H1 (cell line): ENCODE measurements at regions not wholly inside any gene's neighbourhood (a gene's known extent, or its start where the extent isn't known, plus 50 kb on each side); places are given as distances from the start of the nearest gene placed in this dataset.

Experiments
- CTCF ChIA-PET: fragments of 300-600 bp; sonication (Branson Sonifier 250); formaldehyde crosslinking; loops from one replicate; lab custom pipeline; 2021; ENCODE audit not compliant: partially characterized antibody; lab: Charles Lee
- POLR2A ChIA-PET: fragments of 300-600 bp; sonication (Branson Sonifier 250); formaldehyde crosslinking; loops from one replicate; lab custom pipeline; 2021; ENCODE audit warnings: inconsistent platforms; ENCODE audit not compliant: partially characterized antibody; lab: Charles Lee
- DNase-seq, 2 experiments: peaks; one replicate each; pipeline versions ENCODE4 v3.0.0 to v3.0.0-alpha.2; 2010 to 2022; ENCODE audit warnings: low spot score in 2 of 2, low read depth in 1 of 2, mixed read lengths in 1 of 2
- FAIRE-seq: peaks from 2 replicates; lab custom pipeline; 2011; peaks lifted over from hg19 to GRCh38; lab: Jason Lieb, UNC
- H2AFZ ChIP-seq: 2 replicates; pipeline ENCODE4 v1.8.1; 2012; ENCODE audit warnings: low read length, inconsistent platforms
- H2AK5ac ChIP-seq: 2 replicates; pipeline ENCODE4 v1.6.1; 2013; ENCODE audit warnings: low read depth, low read length
- H2BK120ac ChIP-seq: replicated peaks from 2 replicates; pipeline ENCODE3; 2013; ENCODE audit warnings: low read depth, low read length, inconsistent platforms
- H2BK12ac ChIP-seq: 2 replicates; pipeline ENCODE4 v1.6.1; 2013; ENCODE audit warnings: low read depth, low read length
- H2BK15ac ChIP-seq: 2 replicates; pipeline ENCODE4 v1.6.1; 2013; ENCODE audit warnings: low read length
- H2BK20ac ChIP-seq: 2 replicates; pipeline ENCODE4 v1.6.1; 2013; ENCODE audit warnings: low read length
- H2BK5ac ChIP-seq: 2 replicates; pipeline ENCODE4 v1.6.1; 2013; ENCODE audit warnings: low read depth, low read length
- H3K14ac ChIP-seq: 2 replicates; pipeline ENCODE4 v1.6.1; 2013; ENCODE audit warnings: inconsistent platforms; ENCODE audit not compliant: insufficient read length
- H3K18ac ChIP-seq: 2 replicates; pipeline ENCODE4 v1.6.1; 2013; ENCODE audit warnings: low read length; ENCODE audit errors: extremely low read depth
- H3K23ac ChIP-seq: 2 replicates; pipeline ENCODE4 v1.6.1; 2013; ENCODE audit warnings: inconsistent platforms; ENCODE audit not compliant: insufficient read length
- H3K23me2 ChIP-seq: 2 replicates; pipeline ENCODE4 v1.6.1; 2013; ENCODE audit warnings: low read depth, low read length
- H3K27ac ChIP-seq: 2 replicates; pipeline ENCODE4 v1.6.1; 2011; ENCODE audit warnings: low read depth, low read length, inconsistent platforms
- H3K27me3 ChIP-seq, 4 experiments: replicated peaks in 1 of 4; 1 replicate in 1 of 4; 2 replicates in 3 of 4; pipeline versions ENCODE4 v1.6.1 to v1.8.1; 2011 to 2013; ENCODE audit warnings: low read length in 3 of 4, mild to moderate bottlenecking in 3 of 4, inconsistent platforms in 2 of 4, mixed read lengths in 2 of 4, moderate library complexity in 1 of 4; ENCODE audit not compliant: control insufficient read depth in 3 of 4, insufficient read depth in 3 of 4; ENCODE audit errors: extremely low read depth in 1 of 4
- H3K36me3 ChIP-seq, 4 experiments: 2 replicates each; pipeline versions ENCODE4 v1.6.1 to v1.8.1; 2011 to 2013; ENCODE audit warnings: mild to moderate bottlenecking in 4 of 4, low read length in 3 of 4, moderate library complexity in 2 of 4, control low read depth in 1 of 4, inconsistent platforms in 1 of 4; ENCODE audit not compliant: insufficient read depth in 4 of 4, control insufficient read depth in 2 of 4
- H3K4ac ChIP-seq: replicated peaks from 2 replicates; pipeline ENCODE3; 2013; ENCODE audit warnings: low read length, low read depth, mixed read lengths, inconsistent platforms; ENCODE audit not compliant: insufficient read length
- H3K4me1 ChIP-seq, 4 experiments: replicated peaks in 1 of 4; 1 replicate in 1 of 4; 2 replicates in 3 of 4; pipeline versions ENCODE4 v1.6.1 to v1.8.1; 2011 to 2013; ENCODE audit warnings: low read length in 3 of 4, inconsistent platforms in 2 of 4, mixed read lengths in 1 of 4; ENCODE audit not compliant: insufficient read depth in 4 of 4, control insufficient read depth in 3 of 4
- H3K4me2 ChIP-seq, 2 experiments: 2 replicates each; pipeline versions ENCODE4 v1.6.1 to v1.8.1; 2011 to 2013; ENCODE audit warnings: low read depth in 2 of 2, low read length in 2 of 2, control low read depth in 1 of 2, inconsistent platforms in 1 of 2, mild to moderate bottlenecking in 1 of 2; ENCODE audit not compliant: insufficient read depth in 1 of 2
- H3K4me3 ChIP-seq, 4 experiments: fragments of 200-600, 300-600 bp in 1 of 4; sonication (generic), shearing (Covaris generic), sonication (Bioruptor Twin) in 1 of 4; 2 replicates each; pipeline versions ENCODE4 v1.5.1 to v1.8.1; 2011 to 2016; ENCODE audit warnings: low read length in 4 of 4, low read depth in 3 of 4, control low read depth in 2 of 4, inconsistent platforms in 2 of 4, mild to moderate bottlenecking in 2 of 4, mixed read lengths in 1 of 4, moderate library complexity in 1 of 4; ENCODE audit not compliant: insufficient read depth in 2 of 4; ENCODE audit errors: extremely low read depth in 1 of 4
- H3K56ac ChIP-seq: replicated peaks from 2 replicates; pipeline ENCODE3; 2013; ENCODE audit warnings: low read depth, mild to moderate bottlenecking, mixed read lengths, low read length, inconsistent platforms; ENCODE audit not compliant: insufficient read length
- H3K79me1 ChIP-seq: 2 replicates; pipeline ENCODE4 v1.6.1; 2013; ENCODE audit warnings: low read depth, low read length, control low read depth
- H3K79me2 ChIP-seq, 2 experiments: 2 replicates each; pipeline versions ENCODE4 v1.6.1 to v1.8.1; 2012 to 2013; ENCODE audit warnings: low read length in 2 of 2, mild to moderate bottlenecking in 2 of 2, inconsistent platforms in 1 of 2; ENCODE audit not compliant: insufficient read depth in 2 of 2, control insufficient read depth in 1 of 2
- H3K9ac ChIP-seq, 4 experiments: replicated peaks in 1 of 4; 1 replicate in 1 of 4; 2 replicates in 3 of 4; pipeline versions ENCODE4 v1.6.1 to v1.8.1; 2011 to 2013; ENCODE audit warnings: low read depth in 3 of 4, low read length in 3 of 4, control low read depth in 2 of 4, mild to moderate bottlenecking in 2 of 4, moderate library complexity in 2 of 4, inconsistent platforms in 1 of 4; ENCODE audit errors: extremely low read depth in 1 of 4
- H3K9me3 ChIP-seq, 2 experiments: 2 replicates each; pipeline versions ENCODE4 v1.6.1 to v1.8.1; 2012 to 2013; ENCODE audit warnings: mild to moderate bottlenecking in 2 of 2, moderate library complexity in 2 of 2, control low read depth in 1 of 2, inconsistent platforms in 1 of 2, low read depth in 1 of 2, low read length in 1 of 2, mixed read lengths in 1 of 2; ENCODE audit not compliant: insufficient read depth in 2 of 2
- H4K20me1 ChIP-seq, 2 experiments: replicated peaks in 1 of 2; 2 replicates each; pipeline versions ENCODE3 to v1.8.1; 2011 to 2013; ENCODE audit warnings: inconsistent platforms in 2 of 2, low read length in 2 of 2, mild to moderate bottlenecking in 1 of 2; ENCODE audit not compliant: insufficient read depth in 2 of 2, control insufficient read depth in 1 of 2
- H4K5ac ChIP-seq: 2 replicates; pipeline ENCODE4 v1.6.1; 2013; ENCODE audit warnings: low read length, low read depth, mixed read lengths, inconsistent platforms; ENCODE audit not compliant: insufficient read length
- H4K8ac ChIP-seq: 2 replicates; pipeline ENCODE4 v1.8.0; 2013; ENCODE audit warnings: mild to moderate bottlenecking, moderate library complexity, low read length, inconsistent platforms; ENCODE audit not compliant: insufficient read depth; ENCODE audit errors: extremely low read depth
- H4K91ac ChIP-seq: replicated peaks from 2 replicates; pipeline ENCODE3; 2013; ENCODE audit warnings: low read length, mixed read lengths, inconsistent platforms; ENCODE audit not compliant: insufficient read length
- BCL11A ChIP-seq, 2 experiments: IDR thresholded peaks; one replicate each; pipeline ENCODE4 v1.6.1; 2011; ENCODE audit warnings: low read depth in 2 of 2, low read length in 2 of 2, mild to moderate bottlenecking in 2 of 2
- CBX5 ChIP-seq: fragments of 300-800, 300-1000 bp; sonication (generic); IDR thresholded peaks from 2 replicates; pipeline ENCODE4 v1.7.1; 2016; ENCODE audit warnings: antibody characterized with exemption, low read length, low read depth
- CHD1 ChIP-seq: IDR thresholded peaks from 2 replicates; pipeline ENCODE4 v1.6.1; 2012; ENCODE audit warnings: low read depth, low read length, improper control_type of control experiment
- CHD2 ChIP-seq: IDR thresholded peaks from 2 replicates; pipeline ENCODE4 v1.6.1; 2012; ENCODE audit warnings: low read length, improper control_type of control experiment
- CREB1 ChIP-seq: IDR thresholded peaks from 2 replicates; pipeline ENCODE4 v1.6.1; 2012; ENCODE audit warnings: inconsistent platforms
- EGR1 ChIP-seq: IDR thresholded peaks from 2 replicates; pipeline ENCODE4 v1.6.1; 2011; ENCODE audit warnings: low read depth, low read length, borderline replicate concordance
- GTF2F1 ChIP-seq: IDR thresholded peaks from 2 replicates; pipeline ENCODE4 v1.6.1; 2012; ENCODE audit warnings: low read depth, low read length, improper control_type of control experiment, borderline replicate concordance
- JUN ChIP-seq: IDR thresholded peaks from 2 replicates; pipeline ENCODE4 v1.6.1; 2011; ENCODE audit warnings: low read depth, mild to moderate bottlenecking, improper control_type of control experiment, low read length
- KDM1A ChIP-seq: fragments of 200-600, 300-600 bp; sonication (generic); IDR thresholded peaks from 2 replicates; pipeline ENCODE4 v1.7.1; 2016; ENCODE audit warnings: mild to moderate bottlenecking, low read length, borderline replicate concordance
- KDM5A ChIP-seq: fragments of 200-600 bp; IDR thresholded peaks from 2 replicates; pipeline ENCODE4 v1.7.1; 2012; ENCODE audit warnings: mild to moderate bottlenecking, low read length, inconsistent platforms, mixed read lengths
- MAFK ChIP-seq: IDR thresholded peaks from 2 replicates; pipeline ENCODE4 v1.6.1; 2012; ENCODE audit warnings: low read depth, mild to moderate bottlenecking, improper control_type of control experiment, low read length
- NRF1 ChIP-seq: IDR thresholded peaks from 2 replicates; pipeline ENCODE4 v1.6.1; 2011; ENCODE audit warnings: mild to moderate bottlenecking, low read depth, low read length, improper control_type of control experiment
- POLR2AphosphoS5 ChIP-seq: IDR thresholded peaks from 2 replicates; pipeline ENCODE4 v1.6.1; 2011; ENCODE audit warnings: low read depth, low read length
- RBBP5 ChIP-seq: IDR thresholded peaks from 2 replicates; pipeline ENCODE4 v1.7.1; 2012; ENCODE audit warnings: low read depth, mild to moderate bottlenecking, inconsistent platforms, low read length, moderate library complexity, borderline replicate concordance
- RFX5 ChIP-seq: IDR thresholded peaks from 2 replicates; pipeline ENCODE4 v1.6.1; 2011; ENCODE audit warnings: low read depth, low read length, improper control_type of control experiment, borderline replicate concordance
- SP1 ChIP-seq: IDR thresholded peaks from 2 replicates; pipeline ENCODE4 v1.6.1; 2011; ENCODE audit warnings: low read depth, low read length
- SRF ChIP-seq: IDR thresholded peaks from 2 replicates; pipeline ENCODE4 v1.6.1; 2011; ENCODE audit warnings: mild to moderate bottlenecking, low read depth, low read length, moderate library complexity
- WGBS, 2 experiments: shearing (Covaris generic) in 1 of 2; methylation state at CpG; one replicate each; pipeline versions ENCODE4 v1.1.6 to v1.1.7; 2013 to 2015; ENCODE audit warnings: low lambda C conversion rate in 2 of 2, mixed read lengths in 2 of 2, inconsistent platforms in 1 of 2, low coverage in 1 of 2, missing lambda C conversion rate in 1 of 2; ENCODE audit not compliant: insufficient replicate concordance in 2 of 2, insufficient coverage in 1 of 2, insufficient read length in 1 of 2; ENCODE audit errors: extremely low coverage in 1 of 2, missing lambda C conversion rate in 1 of 2; 5-methylcytosine and 5-hydroxymethylcytosine counted together

- Histone ChIP-seq H3K14ac (no peak overlapping the region), H3K9ac (no peak overlapping the region), H3K79me2 (no peaks in the 10 kb centered on the region), H3K18ac (no peak overlapping the region), H3K4ac (no peak overlapping the region), H3K4me3 (no peak overlapping the region), H3K27me3 (no peaks in the 10 kb centered on the region), H3K56ac (no peak overlapping the region), H2BK15ac (no peak overlapping the region), H2AFZ (no peak overlapping the region), H3K36me3 (no peaks in the 10 kb centered on the region), H2BK5ac (no peak overlapping the region), H4K20me1 (no peaks in the 10 kb centered on the region), H2BK12ac (no peak overlapping the region), H2BK120ac (no peak overlapping the region), H3K9me3 (no peaks in the 10 kb centered on the region), H3K23ac (no peak overlapping the region), H3K79me1 (no peaks in the 10 kb centered on the region), H3K4me2 (no peak overlapping the region), H3K23me2 (no peaks in the 10 kb centered on the region), H2BK20ac (no peak overlapping the region), H3K27ac (no peak overlapping the region), H4K5ac (no peak overlapping the region), H4K8ac (no peak overlapping the region), H4K91ac (no peak overlapping the region), H3K4me1 (no peaks in the 10 kb centered on the region), H2AK5ac (no peak overlapping the region)
- ChIA-PET POLR2A (no interaction called here), CTCF (interaction anchor here (1.4 to 2.0 kb wide), 2 partner anchors 24 to 164 kb away, joined by 3 to 7 read pairs; no protein-coding TSS in a partner anchor)
- FAIRE-seq (no peak), DNase-seq (no peak)
- whole genome bisulfite sequencing, 2 experiments: 86% methylated on average over 9 of the region's 10 CpGs; no CpG with 5 or more reads in 1 of the 2 experiments
- TF ChIP-seq RBBP5 (no peak), RFX5 (no peak), BCL11A (IDR thresholded peaks at IDR 0.05; ENCODE audit: low read depth in 2 of 2, low read length in 2 of 2) (no peak), KDM5A (no peak), SP1 (no peak), CHD1 (no peak), MAFK (no peak), CHD2 (no peak), JUN (no peak), CREB1 (no peak), SRF (no peak), NRF1 (no peak), GTF2F1 (no peak), CBX5 (no peak), POLR2AphosphoS5 (no peak), EGR1 (no peak), KDM1A (no peak)
Observed at GRCh38 chr11:130698174-130698573, 218.1 kb downstream of the SNX19 start.
